AG08395 (cell line): ENCODE measurements at regions not wholly inside any gene's neighbourhood (a gene's known extent, or its start where the extent isn't known, plus 50 kb on each side); places are given as distances from the start of the nearest gene placed in this dataset.

Source experiments
- DNase-seq: peaks from one replicate; pipeline ENCODE4 v3.0.0; 2012; ENCODE audit warnings: mixed read lengths, low spot score

DNA sequence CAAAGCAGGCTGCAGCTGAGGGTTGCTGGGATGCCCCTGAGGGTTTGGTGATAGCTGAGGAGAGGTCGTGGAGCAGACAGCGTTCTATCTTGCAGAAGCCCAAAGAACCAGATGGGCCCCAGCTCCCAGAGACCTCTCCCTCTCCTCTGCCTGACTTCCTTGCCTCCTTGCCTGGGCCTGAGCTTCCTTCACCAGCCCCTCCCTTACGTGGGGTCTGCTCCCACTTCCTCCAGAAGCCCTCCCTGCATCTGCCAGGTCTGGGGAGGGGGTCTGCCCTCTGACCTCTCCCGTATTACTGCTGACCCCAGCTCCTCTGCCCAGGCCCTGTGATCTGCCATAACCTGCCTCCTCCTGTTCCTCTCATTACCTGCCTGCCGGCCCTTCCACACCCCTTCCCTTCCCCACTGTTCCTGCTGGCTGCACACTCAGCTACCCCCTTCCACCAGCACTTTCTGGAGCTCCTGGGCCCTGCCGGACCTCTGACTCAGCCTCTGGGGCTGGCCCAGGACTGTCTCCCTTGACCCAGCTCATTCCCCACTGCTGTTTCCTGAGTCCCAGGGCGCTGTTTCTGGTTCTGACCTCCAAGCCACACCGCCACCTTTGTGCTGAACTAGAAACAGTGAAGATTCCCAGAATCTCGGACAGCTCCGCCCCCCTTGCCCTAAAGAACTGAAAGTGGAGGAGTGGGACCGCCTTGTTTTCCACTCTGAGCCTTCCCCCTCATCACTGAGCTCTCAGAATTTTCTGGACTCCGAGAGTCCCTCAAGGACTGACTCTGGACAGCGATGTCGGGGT lies 237.7 kb upstream of the C1orf174 start:
- no peak for DNase-seq

DNA sequence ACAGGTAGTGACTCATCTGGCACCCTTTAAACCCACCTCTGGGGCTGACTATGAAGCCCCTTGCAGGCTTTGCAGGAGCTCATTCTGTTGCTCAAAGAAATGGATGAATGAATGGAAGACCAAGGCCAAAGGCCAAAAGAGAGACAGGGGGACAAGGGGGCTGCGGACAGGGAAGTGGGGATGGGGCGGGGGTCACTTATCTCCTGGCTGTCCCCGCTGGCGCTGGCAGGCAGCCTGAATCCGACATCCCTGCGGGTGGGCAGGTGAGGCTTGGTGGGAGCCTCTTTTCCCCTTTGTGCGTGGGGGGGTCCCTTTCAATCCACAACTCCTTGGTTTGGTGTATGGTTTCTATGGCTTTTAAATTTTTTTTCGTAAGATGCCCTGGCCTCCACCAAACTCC lies 239.6 kb upstream of the C1orf174 start:
- no peak for DNase-seq

DNA sequence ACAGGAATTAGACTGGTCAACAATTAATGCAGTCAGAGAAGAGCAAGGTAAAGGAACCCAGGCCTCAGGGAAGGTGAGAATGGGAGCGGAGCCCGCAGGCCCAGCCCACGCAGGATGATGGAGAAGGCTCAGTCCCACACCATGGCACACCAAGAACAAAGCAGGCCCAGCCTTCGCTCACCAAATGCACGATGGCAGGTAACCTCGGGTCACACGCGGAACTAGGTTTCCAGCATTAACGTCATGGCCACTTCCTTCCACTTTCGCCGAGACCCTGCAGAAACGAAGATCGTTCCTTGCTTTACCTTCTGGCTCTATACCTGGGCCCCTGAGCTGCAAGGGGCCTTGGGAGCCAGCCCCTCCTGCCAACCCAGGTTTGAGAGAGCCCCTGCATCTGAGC lies 240.2 kb upstream of the C1orf174 start:
- DNase-seq: no peak

DNA sequence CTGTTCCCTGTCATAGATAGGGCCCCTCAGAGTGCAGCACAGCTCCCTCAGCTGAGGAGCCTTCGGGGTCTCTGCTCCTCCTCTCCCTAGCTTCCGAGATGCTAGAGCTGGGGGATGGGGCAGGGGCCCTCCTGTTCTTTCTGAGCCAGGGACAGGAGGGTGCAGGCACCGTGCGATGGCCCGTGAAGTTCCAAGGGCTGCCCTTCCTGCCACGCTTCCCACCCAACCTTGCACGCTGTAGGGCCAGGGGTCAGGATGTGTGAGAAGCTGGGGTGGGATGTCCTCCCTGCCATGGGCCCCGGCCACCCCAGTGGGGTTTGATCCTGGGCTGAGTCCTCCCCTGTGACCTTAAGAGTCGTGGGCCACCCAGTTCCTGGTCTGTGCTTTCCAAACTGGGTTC lies 240.7 kb upstream of the C1orf174 start:
- no peak for DNase-seq

DNA sequence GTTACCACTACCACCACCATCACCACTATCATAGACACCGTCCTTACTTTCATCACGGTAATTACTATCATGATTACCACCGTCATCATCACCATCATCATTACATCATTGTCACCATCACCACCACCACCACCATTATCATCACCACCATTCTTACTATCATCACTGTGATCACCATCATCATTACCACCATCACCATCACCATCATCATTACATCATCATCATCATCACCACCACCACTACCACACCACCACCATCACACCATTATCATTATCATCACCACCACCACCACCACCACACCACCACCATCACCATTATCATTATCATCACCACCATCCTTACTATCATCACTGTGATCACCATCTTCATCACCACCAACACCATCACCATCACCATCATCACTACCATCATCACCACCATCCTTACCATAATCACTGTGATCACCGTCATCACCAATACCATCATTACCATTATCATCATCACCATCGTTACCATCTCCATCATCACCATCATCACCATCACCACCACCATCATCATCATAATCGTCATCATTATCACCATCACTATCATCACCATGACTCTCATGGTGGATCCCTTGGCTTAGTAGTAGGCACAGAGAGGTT lies 244.4 kb upstream of the C1orf174 start:
- no peak for DNase-seq

DNA sequence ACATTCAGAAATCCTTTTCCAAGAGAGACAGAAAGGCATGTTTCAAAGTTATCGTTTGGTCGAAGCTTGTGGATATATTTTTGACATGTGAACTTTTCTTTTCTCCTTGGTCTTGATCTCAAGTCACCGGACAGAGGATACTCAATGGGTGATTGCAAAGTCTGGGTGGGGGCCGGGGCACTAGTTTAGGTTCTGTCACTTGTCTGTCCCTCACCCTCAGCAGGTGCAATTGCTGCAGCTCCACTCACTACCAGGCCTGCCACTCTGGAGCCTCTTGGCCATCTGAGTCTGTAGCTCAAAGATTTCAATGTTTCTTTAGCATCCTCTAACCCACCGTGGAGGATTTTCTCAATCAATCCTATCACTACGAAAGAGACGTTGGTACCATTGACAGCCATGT lies 246.0 kb upstream of the C1orf174 start:
- no peak for DNase-seq

DNA sequence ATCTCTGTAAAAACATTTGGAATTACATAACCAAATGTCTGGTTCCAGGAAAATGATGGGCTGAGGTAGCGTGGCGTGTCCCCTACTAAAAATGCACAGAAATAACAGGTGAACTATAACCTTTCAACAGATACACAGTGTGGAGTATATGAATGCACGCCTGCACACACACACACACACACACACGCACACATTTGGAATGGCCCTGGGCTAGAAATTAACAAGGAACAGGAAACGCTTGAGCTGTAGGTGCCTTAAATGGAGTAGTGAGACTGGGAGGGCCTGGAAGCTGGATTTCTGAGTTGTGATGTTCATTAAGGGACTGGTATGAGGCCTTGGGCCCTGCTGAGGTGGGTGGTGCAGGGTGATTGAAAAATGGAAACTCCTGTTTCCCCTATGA lies 246.5 kb upstream of the C1orf174 start:
- no peak for DNase-seq

DNA sequence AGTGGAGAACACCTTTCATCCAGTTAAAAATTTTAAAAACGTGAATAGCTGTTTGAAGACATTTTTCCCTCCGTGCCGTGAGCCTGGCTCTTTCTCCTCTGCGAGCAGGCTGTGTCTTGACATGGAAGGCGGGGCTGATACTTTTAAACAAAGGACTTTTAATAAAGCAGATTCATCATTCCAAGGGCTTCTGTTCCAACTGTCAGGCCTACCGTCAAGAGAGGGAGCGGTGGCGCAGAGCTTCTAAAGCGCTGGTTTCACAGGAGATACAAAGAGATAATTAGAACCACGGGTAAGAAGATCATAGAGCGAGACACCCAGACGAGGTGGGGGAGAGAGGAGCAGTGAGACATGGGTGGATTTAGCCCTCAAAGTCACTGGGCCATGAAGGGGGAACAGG lies 247.4 kb upstream of the C1orf174 start:
- no peak for DNase-seq

DNA sequence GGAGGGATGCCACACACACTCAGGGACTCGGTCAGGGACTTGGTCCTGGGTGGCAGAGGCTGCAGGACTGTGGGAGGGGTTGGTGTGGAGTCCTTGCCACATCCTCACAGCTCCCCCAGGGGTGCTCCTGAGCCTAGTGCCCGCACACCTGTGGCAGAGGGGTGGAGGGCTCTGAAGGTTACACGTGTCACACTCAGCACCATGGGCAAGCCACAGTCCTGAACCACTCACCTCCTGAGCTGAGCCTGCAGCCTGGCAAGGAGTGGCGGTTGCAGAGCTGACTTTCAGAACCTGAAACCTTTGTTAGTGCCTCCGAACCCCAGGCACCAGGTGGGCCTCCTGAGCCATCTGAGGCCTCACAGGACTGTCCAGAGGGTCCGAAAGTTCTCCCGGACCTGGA lies 249.2 kb upstream of the C1orf174 start:
- no peak for DNase-seq

DNA sequence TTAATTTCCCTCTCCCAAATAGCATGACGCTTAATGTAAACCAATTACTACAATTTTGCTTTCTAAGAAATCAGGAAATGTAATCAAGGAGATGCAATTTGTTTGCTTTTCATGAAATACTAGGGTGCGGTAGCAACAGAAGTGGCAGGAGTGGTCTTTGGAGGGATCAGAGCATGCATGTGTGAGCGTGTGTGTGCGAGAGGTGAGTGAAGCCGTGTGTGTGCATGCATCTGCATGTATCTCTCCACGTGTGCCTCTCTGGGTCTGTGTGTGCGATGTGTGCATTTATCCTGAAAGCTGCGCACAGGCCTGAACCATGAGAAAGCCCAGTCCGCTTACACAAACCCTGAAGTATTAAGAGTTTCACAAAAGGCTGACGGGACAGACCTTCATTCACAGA lies 249.8 kb upstream of the C1orf174 start:
- no peak for DNase-seq

DNA sequence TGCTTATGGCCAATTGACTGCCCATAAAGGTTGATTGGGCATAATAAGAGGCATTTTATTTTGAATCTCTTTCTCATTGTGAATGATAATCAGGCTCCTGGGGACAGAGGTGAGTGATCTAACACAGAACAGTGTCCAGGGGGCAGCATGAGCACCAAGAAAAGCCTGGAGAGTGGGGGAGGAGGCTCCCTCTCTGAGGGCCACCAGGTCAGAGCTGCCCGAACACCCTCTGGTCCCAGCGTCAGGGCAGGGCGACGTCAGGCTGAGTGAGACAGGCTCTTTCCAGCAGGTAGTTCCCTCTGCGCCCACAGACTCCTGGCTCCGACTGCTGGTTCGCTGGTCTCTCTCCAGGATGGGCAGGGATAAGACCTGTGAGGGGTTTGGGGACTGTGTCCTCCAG lies 250.2 kb upstream of the C1orf174 start:
- DNase-seq: no peak

DNA sequence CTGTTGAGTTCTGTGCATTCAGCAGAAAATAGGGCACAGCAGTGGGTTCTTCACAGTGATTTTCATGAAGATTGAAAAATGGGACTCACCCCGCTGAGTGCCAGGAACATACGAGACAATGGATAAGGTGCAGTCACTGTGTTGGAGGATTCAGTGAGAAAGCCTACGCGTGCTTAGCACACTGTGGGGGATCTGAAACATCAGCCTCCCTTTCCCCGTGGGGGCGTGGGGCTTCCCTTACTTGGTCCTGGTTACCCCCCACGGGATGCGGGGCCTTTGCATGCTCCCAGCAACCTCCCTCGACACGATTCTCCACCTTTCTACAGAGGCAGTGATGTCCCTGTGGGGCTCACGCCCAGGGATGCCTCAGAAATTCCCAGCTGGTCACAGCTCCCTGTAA lies 252.2 kb upstream of the C1orf174 start:
- no peak for DNase-seq

DNA sequence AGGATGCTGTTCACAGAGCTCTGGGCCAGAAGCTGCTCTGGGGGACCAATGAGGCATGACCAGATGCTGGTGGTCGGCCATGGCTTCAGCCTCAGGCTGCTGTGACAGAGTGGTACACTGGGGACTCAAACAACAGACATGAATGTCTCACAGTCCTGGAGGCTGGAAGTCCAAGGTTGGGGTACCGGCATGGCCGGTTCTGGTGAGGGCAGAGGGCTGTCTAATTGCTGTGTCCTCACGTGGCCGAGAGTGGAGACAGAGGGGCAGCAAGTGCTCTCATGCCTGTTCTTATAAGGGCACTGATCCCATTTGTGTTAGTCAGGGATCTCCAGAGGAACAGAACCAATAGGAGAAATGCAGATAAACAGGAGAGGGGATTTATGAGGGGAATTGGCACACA lies 253.5 kb upstream of the C1orf174 start:
- no peak for DNase-seq

DNA sequence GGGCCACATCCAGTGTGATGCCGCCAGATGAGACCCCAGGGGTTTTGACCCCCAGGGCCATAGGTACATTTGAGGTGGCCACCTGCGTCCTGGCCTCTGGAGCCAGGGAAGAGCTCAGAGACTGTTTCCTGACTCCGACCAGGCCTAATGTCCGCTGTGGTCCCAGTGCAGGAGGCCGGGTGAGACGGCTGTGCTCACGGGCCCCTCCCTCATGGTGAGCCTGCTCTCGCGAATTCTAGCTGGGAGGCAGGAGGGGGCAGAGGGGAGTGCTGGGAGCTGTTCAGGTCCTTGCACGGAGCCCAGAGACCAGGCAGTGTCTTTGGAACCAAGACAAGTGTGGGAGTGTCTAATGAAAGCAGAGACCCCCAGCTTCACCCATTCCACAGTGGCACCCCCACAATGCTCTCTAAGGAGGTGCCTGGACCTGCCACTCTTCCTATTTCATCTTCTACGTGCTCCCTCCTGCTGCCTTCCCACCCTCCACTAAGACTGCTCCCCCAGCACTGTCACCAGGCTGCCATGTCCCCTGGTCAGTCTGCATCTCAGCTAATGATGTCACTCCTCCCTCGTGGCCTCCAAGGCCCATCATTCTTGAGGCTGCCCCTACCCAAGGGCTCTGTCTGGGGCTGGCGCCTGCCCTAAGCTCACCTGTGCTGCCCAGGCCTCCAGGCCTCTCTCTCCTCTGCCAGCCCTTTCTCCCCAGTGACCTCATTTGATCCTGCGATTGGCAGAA lies 256.3 kb upstream of the C1orf174 start:
- no peak for DNase-seq

DNA sequence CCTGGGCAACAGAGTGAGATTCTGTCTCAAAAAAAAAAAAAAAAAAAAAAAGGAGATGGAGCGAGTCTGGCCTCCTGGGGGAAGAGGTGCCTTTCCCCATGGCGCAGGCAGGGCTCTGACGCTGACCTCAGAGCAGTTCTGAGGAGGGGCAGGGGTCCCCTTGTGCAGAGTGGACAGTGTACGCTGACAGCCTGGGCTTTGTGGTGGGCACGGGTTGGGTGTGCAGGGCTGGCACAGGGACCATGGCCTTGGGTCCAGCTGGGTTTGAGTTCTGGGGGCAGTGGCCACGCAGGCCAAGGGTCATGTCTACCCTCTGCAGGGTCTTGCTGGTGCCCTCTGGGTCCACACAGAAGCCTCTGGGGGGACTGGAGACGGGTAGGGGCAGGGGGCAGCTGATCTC lies 260.1 kb upstream of the C1orf174 start:
- DNase-seq: no peak

DNA sequence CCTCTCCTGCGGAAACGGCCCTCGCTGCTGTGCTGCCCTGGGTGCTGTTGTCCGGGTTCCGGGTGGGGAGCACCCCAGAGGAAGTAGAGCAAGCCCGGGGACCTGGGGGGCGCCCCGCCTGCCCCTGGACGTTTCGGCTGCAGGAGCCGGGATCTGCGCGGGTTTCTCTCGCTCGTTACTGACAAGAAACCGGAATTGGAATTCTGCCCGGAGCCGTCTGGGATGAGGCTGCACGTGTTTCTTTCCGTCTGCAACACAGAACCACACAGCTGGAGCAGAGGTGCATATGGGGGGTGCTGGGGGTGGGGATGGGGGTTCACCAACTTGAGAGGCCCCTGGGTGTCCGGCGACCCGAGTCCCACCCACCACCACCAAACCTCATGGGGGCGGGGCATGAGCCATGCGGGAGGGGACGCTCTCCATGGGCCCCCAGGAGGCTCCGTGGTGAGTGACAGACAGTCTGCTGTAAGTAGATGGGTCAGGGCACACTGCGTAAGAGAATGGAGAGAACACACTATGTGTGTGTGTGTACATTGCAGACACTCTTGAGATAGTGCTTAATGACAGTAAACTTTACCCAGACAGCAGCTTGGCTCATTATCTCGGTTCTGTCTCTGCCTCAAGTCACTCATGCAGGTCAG lies 261.4 kb upstream of the C1orf174 start:
- no peak for DNase-seq

DNA sequence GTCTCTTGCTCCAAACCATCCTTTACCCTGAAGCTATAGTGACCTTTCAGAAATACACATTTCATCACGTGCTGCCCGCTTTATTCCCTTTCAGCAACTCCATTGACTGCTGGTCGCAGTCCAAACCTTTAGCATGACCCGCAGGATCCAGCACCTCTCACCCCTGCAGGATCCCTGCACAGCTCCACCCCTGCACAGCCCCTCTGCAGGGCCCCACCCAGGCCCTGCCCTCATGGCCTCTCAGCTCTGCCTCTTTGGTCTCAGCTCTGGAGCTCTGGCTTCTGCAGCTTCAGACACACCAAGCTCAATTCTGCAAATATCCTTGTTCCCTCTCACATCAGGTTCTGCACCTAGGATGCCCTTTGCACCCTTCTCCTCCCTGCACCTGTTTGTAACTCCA lies 264.9 kb upstream of the C1orf174 start:
- no peak for DNase-seq

DNA sequence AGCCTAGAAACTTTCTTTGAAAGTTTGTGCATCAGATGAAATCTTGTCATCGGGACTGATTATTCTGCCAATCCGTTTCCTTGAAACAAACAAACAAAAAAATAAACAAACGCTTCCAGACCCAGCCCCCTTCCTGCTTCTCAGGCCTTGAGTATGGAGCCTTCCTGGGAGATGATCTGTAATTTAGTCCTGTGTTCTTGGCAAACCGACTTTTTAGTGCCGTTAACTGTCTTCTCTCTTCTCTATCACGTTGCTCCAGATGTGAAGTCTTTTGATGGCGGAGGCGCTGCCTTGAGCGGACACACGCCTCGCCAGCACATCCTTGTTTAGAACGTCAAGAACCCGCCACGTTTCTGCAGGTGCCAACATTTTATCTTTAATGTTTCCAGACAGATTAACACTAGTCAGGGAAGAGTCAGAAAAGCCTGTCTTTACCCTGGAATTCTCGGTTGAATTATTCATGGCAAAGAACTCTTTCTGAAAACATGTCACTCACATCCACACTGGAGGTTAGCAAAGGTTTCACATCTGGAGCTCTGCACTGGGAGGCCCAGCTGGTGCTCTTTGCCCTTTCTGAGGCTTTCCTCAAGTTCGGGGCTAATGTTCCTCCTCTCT lies 265.7 kb upstream of the C1orf174 start:
- no peak for DNase-seq

DNA sequence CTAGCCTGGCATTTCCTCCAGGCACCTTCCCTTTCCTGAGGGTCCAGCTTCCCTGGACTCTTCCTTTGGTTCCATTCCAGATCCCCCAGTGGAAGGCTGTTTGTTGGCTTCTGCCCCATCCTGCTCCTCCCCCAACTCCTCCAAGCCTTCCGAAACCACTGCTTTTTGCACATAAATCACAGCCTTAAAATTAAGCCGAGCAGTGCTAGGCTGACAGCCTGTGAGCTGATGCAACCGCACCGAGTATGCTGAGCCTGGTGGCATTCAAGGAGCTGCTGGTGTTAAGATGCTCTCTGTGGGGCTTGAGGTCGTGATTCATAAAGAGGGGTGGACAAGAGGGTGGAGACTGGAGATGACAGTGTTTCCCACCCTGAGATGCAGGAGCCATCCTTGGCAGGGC lies 266.6 kb upstream of the C1orf174 start:
- no peak for DNase-seq

DNA sequence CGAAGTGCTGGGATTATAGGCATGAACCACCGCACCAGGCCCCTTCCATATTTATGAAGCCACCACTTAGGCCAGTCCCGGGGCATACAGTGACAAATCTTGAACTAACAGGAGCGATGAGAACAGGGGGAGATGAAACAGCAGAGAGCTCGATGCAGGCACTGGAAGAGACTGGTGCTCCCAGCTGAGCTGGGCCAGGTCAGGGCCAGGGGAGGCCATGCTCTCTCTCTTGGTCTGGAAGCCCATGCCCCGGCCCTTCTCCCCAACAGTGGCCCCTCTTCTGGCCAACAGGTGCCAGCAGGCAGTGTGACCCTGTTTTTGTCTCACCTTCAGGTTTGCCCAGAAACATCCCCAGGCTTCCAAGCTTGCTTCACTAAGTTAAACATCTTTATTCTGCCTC lies 269.9 kb upstream of the C1orf174 start:
- no peak for DNase-seq

DNA sequence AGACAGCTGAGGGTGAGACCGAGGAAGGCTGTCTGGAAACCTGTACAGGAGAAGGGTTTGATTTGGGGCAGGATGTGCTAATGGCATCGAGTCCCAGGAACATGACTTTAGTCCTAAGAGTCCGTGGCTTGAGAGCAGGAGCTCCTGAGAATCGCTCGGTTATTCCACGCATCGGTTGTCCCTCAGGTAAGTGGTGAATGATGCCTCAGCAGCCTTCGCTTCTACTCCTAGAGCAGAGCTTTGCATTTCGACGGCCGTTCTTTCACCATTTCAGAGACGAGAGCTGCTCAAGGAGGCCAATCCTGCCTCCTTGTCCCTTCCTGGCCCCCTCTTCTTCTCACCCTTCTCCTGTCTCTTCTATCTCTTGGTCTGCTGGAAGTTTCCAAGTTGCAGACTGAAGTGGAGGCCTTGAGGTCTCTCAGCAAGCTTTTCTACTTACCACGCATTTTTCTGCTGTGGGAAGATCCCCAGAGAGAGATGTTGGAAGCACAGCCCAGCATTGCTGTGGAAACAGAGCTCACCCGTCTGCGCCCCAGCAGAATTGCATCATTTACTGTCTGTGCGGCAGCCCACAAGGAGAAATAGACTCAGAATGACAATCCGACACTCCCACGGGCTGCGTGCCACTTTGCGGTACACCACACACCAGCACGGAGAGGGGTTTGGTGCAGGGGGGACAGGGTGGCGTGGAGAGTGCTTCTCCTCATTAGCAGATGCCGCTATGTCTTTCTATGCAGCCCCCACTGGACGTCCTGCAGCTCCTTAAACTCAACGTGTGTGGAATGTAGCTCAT lies 270.7 kb upstream of the C1orf174 start:
- no peak for DNase-seq
